ENCODE measurements at regions not wholly inside any gene's neighbourhood (a gene's known extent, or its start where the extent isn't known, plus 50 kb on each side); places are given as distances from the start of the nearest gene placed in this dataset.
A peak's percentile ranks its signal among the peaks of the same experiment; 100 is the strongest.

GRCh38 chr2:180334514-180334913 lies 327.4 kb upstream of the CWC22 start:
- peaks cover 39% of the 10 kb centered on the region for H3K9me3 ChIP-seq (ENCODE audit: control insufficient read depth, low read length)
- H3K4me3 Mint-ChIP-seq = no peak overlapping the region

GRCh38 chr2:180328795-180329422 lies 321.8 kb upstream of the CWC22 start:
- H3K4me1 Mint-ChIP-seq = peaks cover 11% of the 10 kb centered on the region
- Histone ChIP-seq H3K4me3 (ENCODE audit: low read length) (no peak overlapping the region), H3K4me1 (ENCODE audit: control insufficient read depth, insufficient read depth, low read length) (no peaks in the 10 kb centered on the region), H3K27ac (ENCODE audit: low read depth, low read length) (no peak overlapping the region), H3K27me3 (ENCODE audit: control insufficient read depth, insufficient read depth, low read length, poor library complexity, severe bottlenecking) (no peaks in the 10 kb centered on the region), H3K9ac (ENCODE audit: extremely low read depth, low read length, poor library complexity, severe bottlenecking) (no peak overlapping the region), H3K9me3 (ENCODE audit: control insufficient read depth, low read length) (no peaks in the 10 kb centered on the region), H3K36me3 (ENCODE audit: control insufficient read depth, insufficient read depth, low read length) (no peaks in the 10 kb centered on the region)
- no peak overlapping the region for H3K27ac Mint-ChIP-seq
- H3K4me3 Mint-ChIP-seq = no peak overlapping the region
- peaks cover 2% of the 10 kb centered on the region for H3K9me3 Mint-ChIP-seq
- no peaks in the 10 kb centered on the region for H3K36me3 Mint-ChIP-seq (ENCODE audit: low read depth)
- 54% methylated on average over 1 of the region's 1 CpG; no CpG with 5 or more reads in 1 of the 2 experiments for WGBS, 2 experiments (ENCODE audit: insufficient coverage in 1 of 2, insufficient read length in 1 of 2)
- TF ChIP-seq CTCF (conservative IDR thresholded peaks at IDR 0.05) = no peak
- peaks cover 3% of the 10 kb centered on the region for H3K27me3 Mint-ChIP-seq (ENCODE audit: insufficient read depth)
- peak; percentile 47 for DNase-seq

More at GRCh38 chr2:180334514-180334913, 327.4 kb upstream of the CWC22 start:
- TF ChIP-seq CTCF (conservative IDR thresholded peaks at IDR 0.05) = no peak
- no peak overlapping the region for H3K27ac Mint-ChIP-seq
- no peaks in the 10 kb centered on the region for H3K4me1 Mint-ChIP-seq
- Histone ChIP-seq H3K9ac (ENCODE audit: extremely low read depth, low read length, poor library complexity, severe bottlenecking) (no peak overlapping the region), H3K4me3 (ENCODE audit: low read length) (no peak overlapping the region), H3K27ac (ENCODE audit: low read depth, low read length) (no peak overlapping the region), H3K36me3 (ENCODE audit: control insufficient read depth, insufficient read depth, low read length) (no peaks in the 10 kb centered on the region), H3K27me3 (ENCODE audit: control insufficient read depth, insufficient read depth, low read length, poor library complexity, severe bottlenecking) (no peaks in the 10 kb centered on the region), H3K4me1 (ENCODE audit: control insufficient read depth, insufficient read depth, low read length) (no peaks in the 10 kb centered on the region)
- peaks cover 46% of the 10 kb centered on the region for H3K9me3 Mint-ChIP-seq
- no peaks in the 10 kb centered on the region for H3K36me3 Mint-ChIP-seq (ENCODE audit: low read depth)
- 95 to 100% methylated on average over 1 to 2 of the region's 3 CpGs for WGBS, 2 experiments (ENCODE audit: insufficient coverage in 1 of 2, insufficient read length in 1 of 2)
- DNase-seq = no peak
- H3K27me3 Mint-ChIP-seq (ENCODE audit: insufficient read depth) = no peaks in the 10 kb centered on the region

GRCh38 chr2:180327185-180327584 lies 320.1 kb upstream of the CWC22 start:
- Mint-ChIP-seq H3K4me1 (peaks cover 12% of the 10 kb centered on the region), H3K27ac (no peak overlapping the region), H3K4me3 (no peak overlapping the region), H3K27me3 (ENCODE audit: insufficient read depth) (peaks cover 8% of the 10 kb centered on the region), H3K36me3 (ENCODE audit: low read depth) (no peaks in the 10 kb centered on the region), H3K9me3 (no peaks in the 10 kb centered on the region)
- no peak overlapping the region for H3K27ac ChIP-seq (ENCODE audit: low read depth, low read length)
- no peaks in the 10 kb centered on the region for H3K9me3 ChIP-seq (ENCODE audit: control insufficient read depth, low read length)
- H3K36me3 ChIP-seq (ENCODE audit: control insufficient read depth, insufficient read depth, low read length) = no peaks in the 10 kb centered on the region
- TF ChIP-seq CTCF (conservative IDR thresholded peaks at IDR 0.05) = no peak
- H3K9ac ChIP-seq (ENCODE audit: extremely low read depth, low read length, poor library complexity, severe bottlenecking) = no peak overlapping the region
- DNase-seq = no peak
- no peaks in the 10 kb centered on the region for H3K4me1 ChIP-seq (ENCODE audit: control insufficient read depth, insufficient read depth, low read length)
- H3K27me3 ChIP-seq (ENCODE audit: control insufficient read depth, insufficient read depth, low read length, poor library complexity, severe bottlenecking) = no peaks in the 10 kb centered on the region
- H3K4me3 ChIP-seq (ENCODE audit: low read length) = no peak overlapping the region
